Bronchial epithelial cell (primary cell): ENCODE measurements at regions not wholly inside any gene's neighbourhood (a gene's known extent, or its start where the extent isn't known, plus 50 kb on each side); places are given as distances from the start of the nearest gene placed in this dataset.

Source experiments
- DNase-seq: peaks from one replicate; pipeline ENCODE4 v3.0.0-alpha.2; 2010; ENCODE audit warnings: low read depth
- FAIRE-seq: peaks from 2 replicates; lab custom pipeline; 2011; peaks lifted over from hg19 to GRCh38; lab: Jason Lieb, UNC
- H3K27me3 ChIP-seq: 2 replicates; pipeline ENCODE4 v1.5.1; 2011; ENCODE audit warnings: low read length; ENCODE audit not compliant: control insufficient read depth, insufficient read depth
- H3K36me3 ChIP-seq: 2 replicates; pipeline ENCODE4 v1.5.1; 2011; ENCODE audit warnings: low read length; ENCODE audit not compliant: control insufficient read depth, insufficient read depth
- H3K4me3 ChIP-seq: 2 replicates; pipeline ENCODE4 v1.5.1; 2011; ENCODE audit warnings: mild to moderate bottlenecking, low read depth, low read length, control low read depth
- CTCF ChIP-seq: IDR thresholded peaks from 2 replicates; pipeline ENCODE4 v1.5.1; 2011; ENCODE audit warnings: mild to moderate bottlenecking, moderate library complexity, low read length, control low read depth, inconsistent platforms; ENCODE audit not compliant: insufficient read depth, severe bottlenecking

- no peak for DNase-seq
- FAIRE-seq = no peak
- TF ChIP-seq CTCF = no peak
- Histone ChIP-seq H3K4me3 (no peak overlapping the region), H3K27me3 (no peaks in the 10 kb centered on the region), H3K36me3 (no peaks in the 10 kb centered on the region)
Measured at GRCh38 chr3:182172534-182172933, 460.8 kb downstream of the SOX2 start.

GRCh38 chr3:182178488-182179200 is 466.9 kb downstream of the SOX2 start:
- Histone ChIP-seq H3K27me3 (no peaks in the 10 kb centered on the region), H3K4me3 (no peak overlapping the region), H3K36me3 (no peaks in the 10 kb centered on the region)
- FAIRE-seq (no peak), DNase-seq (no peak)
- TF ChIP-seq CTCF = no peak

GRCh38 chr3:182179631-182180030 is 467.9 kb downstream of the SOX2 start:
- FAIRE-seq (peak; percentile 36), DNase-seq (peak; percentile 79)
- no peaks in the 10 kb centered on the region for H3K27me3 ChIP-seq
- H3K4me3 ChIP-seq = no peak overlapping the region
- no peak for TF ChIP-seq CTCF
- no peaks in the 10 kb centered on the region for H3K36me3 ChIP-seq

- no peak for TF ChIP-seq CTCF
- H3K36me3 ChIP-seq = no peaks in the 10 kb centered on the region
- no peak overlapping the region for H3K4me3 ChIP-seq
- DNase-seq = no peak
- no peaks in the 10 kb centered on the region for H3K27me3 ChIP-seq
- no peak for FAIRE-seq
Measured at GRCh38 chr3:182180654-182181385, 469.1 kb downstream of the SOX2 start.

GRCh38 chr3:182182531-182182968 is 470.8 kb downstream of the SOX2 start:
- no peaks in the 10 kb centered on the region for H3K27me3 ChIP-seq
- DNase-seq = peak; percentile 98
- TF ChIP-seq CTCF = no peak
- H3K4me3 ChIP-seq = no peak overlapping the region
- H3K36me3 ChIP-seq = no peaks in the 10 kb centered on the region
- peak; percentile 97 for FAIRE-seq
